HG03521 (cell line): ENCODE measurements at regions not wholly inside any gene's neighbourhood (a gene's known extent, or its start where the extent isn't known, plus 50 kb on each side); places are given as distances from the start of the nearest gene placed in this dataset.

ENCODE experiments used
- ATAC-seq: cut with Tn5 transposase; IDR thresholded peaks from one replicate; pipeline ENCODE4 v1.9.1; 2021; ENCODE audit warnings: mild to moderate bottlenecking, moderate library complexity; ENCODE audit not compliant: unreplicated experiment

- ATAC-seq, result no peak
These were observed 103.7 kb upstream of the SYT1 start for GRCh38 chr12:78760906-78761305.

- no peak for ATAC-seq
These were observed 99.7 kb upstream of the SYT1 start for GRCh38 chr12:78764913-78765312.

GRCh38 chr12:78767264-78767981 is 97.2 kb upstream of the SYT1 start:
- ATAC-seq, result no peak

DNA sequence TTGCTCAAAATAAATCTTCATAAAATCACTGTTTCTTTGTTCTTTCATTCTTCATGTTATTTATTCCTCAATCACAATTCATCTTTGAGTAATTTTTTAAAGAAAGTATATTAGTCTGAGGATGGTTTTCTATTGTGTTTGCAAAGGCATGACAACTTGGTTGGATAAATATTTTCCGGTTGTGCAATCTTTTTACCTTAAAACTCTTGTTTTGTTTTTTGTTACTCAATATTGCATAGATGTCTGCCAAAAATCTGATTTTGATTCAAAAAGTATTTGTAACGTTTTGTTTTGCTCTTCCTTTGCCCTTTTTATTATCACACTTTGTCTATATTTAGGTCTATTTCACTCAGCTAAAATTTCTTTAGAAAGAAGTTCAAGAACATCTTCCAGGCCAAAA is 86.2 kb upstream of the SYT1 start:
- ATAC-seq, result no peak

GRCh38 chr12:78787576-78787975 is 77.0 kb upstream of the SYT1 start:
- ATAC-seq, result no peak

DNA sequence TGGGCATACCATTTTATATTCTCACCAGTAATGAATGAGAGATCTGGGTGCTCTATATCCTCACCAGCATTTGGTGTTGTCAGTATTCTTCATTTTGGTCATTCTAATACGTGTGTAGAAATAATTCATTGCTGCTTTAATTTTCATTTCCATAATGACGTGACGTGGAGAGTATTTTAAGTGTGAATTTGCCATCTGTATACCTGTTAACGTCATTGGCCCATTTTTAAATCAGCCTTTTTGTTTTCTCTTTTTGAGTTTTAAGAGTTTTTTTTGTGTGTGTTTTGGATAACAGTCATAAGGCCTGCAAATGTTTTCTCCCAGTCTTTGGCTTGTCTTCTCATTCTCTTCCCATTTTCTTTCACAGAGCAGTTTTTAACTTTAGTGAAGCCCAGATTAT is 74.4 kb upstream of the SYT1 start:
- ATAC-seq, result no peak

GRCh38 chr12:78792052-78792698 is 72.4 kb upstream of the SYT1 start:
- no peak for ATAC-seq

DNA sequence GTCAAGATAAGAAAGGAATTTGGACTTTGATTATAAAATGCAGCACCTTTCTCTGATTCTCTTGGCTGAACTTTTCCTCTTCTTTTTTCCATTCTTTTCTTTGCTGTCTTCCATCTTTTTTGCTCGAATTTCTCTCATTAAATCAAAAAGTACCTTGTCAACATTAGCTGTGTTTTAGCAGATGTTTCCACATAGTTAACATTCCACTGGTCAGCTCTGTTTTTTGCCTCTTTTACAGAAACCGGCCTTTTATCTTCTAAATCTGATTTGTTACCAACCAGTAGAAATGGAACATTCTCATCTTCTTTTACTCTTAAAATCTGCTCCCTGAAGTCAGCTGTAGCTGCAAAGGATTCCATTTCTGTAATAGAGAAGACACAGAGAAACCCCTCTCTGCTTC is 71.1 kb upstream of the SYT1 start:
- ATAC-seq, result no peak

DNA sequence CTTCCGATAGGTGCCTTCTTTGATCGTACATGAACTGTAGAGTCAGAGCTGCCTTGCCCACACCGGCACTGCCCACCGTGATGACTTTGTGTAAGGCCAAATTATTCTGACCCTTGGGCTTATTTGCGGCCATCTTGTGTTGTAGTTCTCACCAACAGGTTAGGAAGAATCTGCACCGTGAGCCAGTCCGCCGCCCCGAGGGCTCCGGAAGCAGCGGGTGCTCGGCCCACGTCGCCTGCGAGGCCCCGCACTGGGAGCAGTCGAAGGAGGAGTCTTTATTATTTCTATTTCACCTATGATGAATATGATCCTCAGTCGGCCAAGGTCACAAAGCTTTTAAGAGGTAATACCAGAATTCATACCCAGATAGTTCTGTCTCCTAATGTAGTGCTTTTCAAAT is 70.6 kb upstream of the SYT1 start:
- no peak for ATAC-seq

DNA sequence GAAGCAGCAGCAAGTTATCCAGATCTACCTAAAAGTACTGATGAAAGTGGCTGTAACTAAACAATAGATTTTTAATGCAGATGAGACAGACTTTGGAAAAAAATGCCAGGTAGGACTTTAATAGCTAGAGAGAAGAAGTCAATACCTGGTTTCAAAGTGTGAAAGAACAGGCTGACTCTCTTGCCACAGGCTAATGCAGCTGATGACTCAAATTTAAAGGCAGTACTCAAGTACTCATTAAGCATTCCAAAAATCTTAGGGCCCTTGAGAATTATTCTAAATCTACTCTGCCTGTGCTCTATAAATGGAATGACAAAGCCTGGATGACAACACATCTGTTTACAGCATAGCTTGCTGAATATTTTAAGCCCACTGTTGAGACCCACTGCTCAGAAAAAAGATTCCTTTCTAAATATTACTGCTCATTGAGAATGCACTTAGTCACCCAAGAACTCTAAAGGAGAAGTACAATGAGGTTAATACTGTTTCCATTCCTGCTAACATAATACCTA is 68.6 kb upstream of the SYT1 start:
- no peak for ATAC-seq

- no peak for ATAC-seq
These were observed 67.2 kb upstream of the SYT1 start for GRCh38 chr12:78797196-78797931.

GRCh38 chr12:78799649-78800048 is 64.9 kb upstream of the SYT1 start:
- ATAC-seq, result no peak

GRCh38 chr12:78802593-78802992 is 62.0 kb upstream of the SYT1 start:
- ATAC-seq, result no peak

- ATAC-seq, result no peak
These were observed 60.3 kb upstream of the SYT1 start for GRCh38 chr12:78804262-78804661.
